ENCODE measurements at regions not wholly inside any gene's neighbourhood (a gene's known extent, or its start where the extent isn't known, plus 50 kb on each side); places are given as distances from the start of the nearest gene placed in this dataset.

GRCh38 chr17:63019138-63019873, 53.3 kb downstream of the TANC2 start:
- Histone ChIP-seq H3K27me3 (ENCODE audit: insufficient read depth, low read depth, low read length) (no peaks in the 10 kb centered on the region), H2AFZ (ENCODE audit: low read depth, low read length) (no peak overlapping the region), H3K9me2 (ENCODE audit: insufficient read depth, low read length) (no peaks in the 10 kb centered on the region), H3F3A (ENCODE audit: insufficient read depth, low read length, poor library complexity, severe bottlenecking) (no peaks in the 10 kb centered on the region), H4K20me1 (ENCODE audit: insufficient read depth) (no peaks in the 10 kb centered on the region), H3K4me3 (ENCODE audit: low read length) (no peak overlapping the region), H3K9me3 (ENCODE audit: low read length) (peaks cover 6% of the 10 kb centered on the region), H3K9ac (ENCODE audit: low read length) (no peak overlapping the region), H3K27ac (ENCODE audit: low read length) (no peak overlapping the region), H3K79me2 (replicated peaks; ENCODE audit: insufficient read depth, low read length) (peaks cover 52% of the 10 kb centered on the region), H3K4me2 (ENCODE audit: low read length) (no peak overlapping the region), H3K36me3 (ENCODE audit: insufficient read depth, low read length) (peaks cover 9% of the 10 kb centered on the region)
- TF ChIP-seq TAF1 (IDR thresholded peaks at IDR 0.05; ENCODE audit: low read depth) = no peak
- no peak for TF ChIP-seq RAD21 (conservative IDR thresholded peaks at IDR 0.05)
- no peak for TF ChIP-seq POLR2AphosphoS5 (IDR thresholded peaks at IDR 0.05)
- TF ChIP-seq EZH2 (IDR thresholded peaks at IDR 0.05; ENCODE audit: borderline replicate concordance, insufficient read depth, low read length, poor library complexity, severe bottlenecking) = no peak
- TF ChIP-seq MXI1 (conservative IDR thresholded peaks at IDR 0.05; ENCODE audit: poor library complexity, severe bottlenecking) = no peak
- TF ChIP-seq EP300 (conservative IDR thresholded peaks at IDR 0.05; ENCODE audit: poor library complexity, severe bottlenecking) = no peak
- no peak for TF ChIP-seq SMC3 (conservative IDR thresholded peaks at IDR 0.05; ENCODE audit: poor library complexity)
- TF ChIP-seq CTCF (IDR thresholded peaks at IDR 0.05; ENCODE audit: poor library complexity, severe bottlenecking) = no peak
- TF ChIP-seq REST (IDR thresholded peaks at IDR 0.05; ENCODE audit: borderline replicate concordance) = no peak

- Histone ChIP-seq H3K4me2 (ENCODE audit: low read length) (no peak overlapping the region), H3K36me3 (ENCODE audit: insufficient read depth, low read length) (peaks cover 9% of the 10 kb centered on the region), H4K20me1 (ENCODE audit: insufficient read depth) (no peaks in the 10 kb centered on the region), H3K27me3 (ENCODE audit: insufficient read depth, low read depth, low read length) (no peaks in the 10 kb centered on the region), H3K9ac (ENCODE audit: low read length) (no peak overlapping the region), H3K79me2 (replicated peaks; ENCODE audit: insufficient read depth, low read length) (peaks cover 33% of the 10 kb centered on the region), H3K27ac (ENCODE audit: low read length) (no peak overlapping the region), H3K9me2 (ENCODE audit: insufficient read depth, low read length) (no peaks in the 10 kb centered on the region), H2AFZ (ENCODE audit: low read depth, low read length) (no peak overlapping the region), H3F3A (ENCODE audit: insufficient read depth, low read length, poor library complexity, severe bottlenecking) (no peaks in the 10 kb centered on the region), H3K9me3 (ENCODE audit: low read length) (peaks cover 6% of the 10 kb centered on the region), H3K4me3 (ENCODE audit: low read length) (no peak overlapping the region)
- TF ChIP-seq POLR2AphosphoS5 (IDR thresholded peaks at IDR 0.05) = no peak
- no peak for TF ChIP-seq CTCF (IDR thresholded peaks at IDR 0.05; ENCODE audit: poor library complexity, severe bottlenecking)
- no peak for TF ChIP-seq MXI1 (conservative IDR thresholded peaks at IDR 0.05; ENCODE audit: poor library complexity, severe bottlenecking)
- no peak for TF ChIP-seq EZH2 (IDR thresholded peaks at IDR 0.05; ENCODE audit: borderline replicate concordance, insufficient read depth, low read length, poor library complexity, severe bottlenecking)
- TF ChIP-seq SMC3 (conservative IDR thresholded peaks at IDR 0.05; ENCODE audit: poor library complexity) = no peak
- no peak for TF ChIP-seq TAF1 (IDR thresholded peaks at IDR 0.05; ENCODE audit: low read depth)
- no peak for TF ChIP-seq EP300 (conservative IDR thresholded peaks at IDR 0.05; ENCODE audit: poor library complexity, severe bottlenecking)
- TF ChIP-seq RAD21 (conservative IDR thresholded peaks at IDR 0.05) = no peak
- no peak for TF ChIP-seq REST (IDR thresholded peaks at IDR 0.05; ENCODE audit: borderline replicate concordance)
Measured at GRCh38 chr17:63022567-63022966, 56.5 kb downstream of the TANC2 start.
